A549 (cell line): ENCODE measurements at regions not wholly inside any gene's neighbourhood (a gene's known extent, or its start where the extent isn't known, plus 50 kb on each side); places are given as distances from the start of the nearest gene placed in this dataset.

ENCODE experiments used
- CHD2 ChIP-seq: fragments of 150-350 bp; IDR thresholded peaks from 2 replicates; pipeline ENCODE4 v1.6.1; 2014; ENCODE audit warnings: low read length; ENCODE audit not compliant: partially characterized antibody
- JUN ChIP-seq, 2 experiments: fragments of >200 bp; sonication (Bioruptor Twin); formaldehyde crosslinking; IDR thresholded peaks; 2 replicates in 1 of 2; 3 replicates in 1 of 2; pipeline ENCODE4 v1.6.1; 2016 to 2017
- MYC ChIP-seq: IDR thresholded peaks from 2 replicates; pipeline ENCODE4 v1.6.1; 2012; ENCODE audit warnings: mild to moderate bottlenecking, inconsistent platforms, low read length, improper control_type of control experiment, borderline replicate concordance
- RARB ChIP-seq: fragments of 250-450 bp; sonication (Bioruptor Pico); IDR thresholded peaks from 2 replicates; pipeline ENCODE4 v1.8.0; 2021; ENCODE audit warnings: mild to moderate bottlenecking, moderate library complexity
- SMC3 ChIP-seq: fragments of >200 bp; sonication (Bioruptor Twin); formaldehyde crosslinking; IDR thresholded peaks from 3 replicates; pipeline ENCODE4 v1.6.1; 2018; ENCODE audit warnings: inconsistent platforms
- ZC3H11A ChIP-seq: fragments of 450-650 bp; IDR thresholded peaks from 2 replicates; pipeline ENCODE4 v1.6.1; 2014; ENCODE audit warnings: antibody characterized with exemption, mild to moderate bottlenecking
- ZNF302 ChIP-seq: fragments of 250-450 bp; sonication (Bioruptor Pico); IDR thresholded peaks from 2 replicates; pipeline ENCODE4 v1.9.0; 2021; ENCODE audit warnings: inconsistent platforms, mild to moderate bottlenecking, moderate library complexity
- TF ChIP-seq, protein P1 (sequence below): IDR thresholded peaks from 2 replicates; pipeline ENCODE4 v1.6.1; 2012
- TF ChIP-seq, protein P2 (sequence below): fragments of >200 bp; sonication (Bioruptor Twin); formaldehyde crosslinking; IDR thresholded peaks from 3 replicates; pipeline ENCODE4 v1.5.1; 2016

DNA sequence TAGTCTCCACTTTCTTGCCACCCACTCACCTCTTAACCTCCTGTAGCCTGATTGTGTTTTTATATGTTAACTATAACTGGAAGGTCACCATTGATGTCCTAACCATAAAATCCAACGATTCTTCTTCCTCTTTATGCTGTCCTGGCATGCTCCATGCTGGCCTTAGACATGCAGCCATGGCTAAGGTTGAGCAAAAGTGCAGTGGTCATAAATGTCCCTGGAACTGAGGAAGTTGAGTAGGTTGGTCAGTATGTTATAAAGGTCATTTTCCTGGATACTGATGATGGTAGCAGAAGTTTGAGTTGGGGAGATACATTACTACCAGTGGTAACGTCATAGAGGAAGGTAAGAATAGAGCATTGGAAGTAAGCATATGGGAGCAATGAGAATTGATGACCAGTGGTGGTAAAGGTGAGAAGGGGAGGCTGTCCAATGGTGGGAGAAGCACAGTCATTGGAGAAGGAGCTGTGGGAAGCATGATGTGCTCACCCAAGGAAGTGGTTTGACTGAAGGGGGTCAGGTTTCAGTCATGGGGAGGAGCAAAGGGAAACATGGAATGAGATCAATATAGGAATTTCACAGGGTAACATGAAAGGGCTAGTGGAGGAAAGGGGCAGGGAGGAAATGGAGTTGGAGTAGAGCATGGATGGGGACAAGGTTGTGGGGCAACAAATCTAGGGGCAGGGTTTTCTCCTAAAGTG is 240.8 kb downstream of the DACT1 start:
- TF ChIP-seq ZNF302 (no peak), MYC (no peak), JUN (IDR thresholded peaks at IDR 0.05) (no peak), CHD2 (no peak), RARB (CRISPR knock-in tag) (no peak), ZC3H11A (no peak), SMC3 (no peak)
- TF ChIP-seq, protein P1, sequence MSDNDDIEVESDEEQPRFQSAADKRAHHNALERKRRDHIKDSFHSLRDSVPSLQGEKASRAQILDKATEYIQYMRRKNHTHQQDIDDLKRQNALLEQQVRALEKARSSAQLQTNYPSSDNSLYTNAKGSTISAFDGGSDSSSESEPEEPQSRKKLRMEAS, result no peak
- TF ChIP-seq, protein P2, sequence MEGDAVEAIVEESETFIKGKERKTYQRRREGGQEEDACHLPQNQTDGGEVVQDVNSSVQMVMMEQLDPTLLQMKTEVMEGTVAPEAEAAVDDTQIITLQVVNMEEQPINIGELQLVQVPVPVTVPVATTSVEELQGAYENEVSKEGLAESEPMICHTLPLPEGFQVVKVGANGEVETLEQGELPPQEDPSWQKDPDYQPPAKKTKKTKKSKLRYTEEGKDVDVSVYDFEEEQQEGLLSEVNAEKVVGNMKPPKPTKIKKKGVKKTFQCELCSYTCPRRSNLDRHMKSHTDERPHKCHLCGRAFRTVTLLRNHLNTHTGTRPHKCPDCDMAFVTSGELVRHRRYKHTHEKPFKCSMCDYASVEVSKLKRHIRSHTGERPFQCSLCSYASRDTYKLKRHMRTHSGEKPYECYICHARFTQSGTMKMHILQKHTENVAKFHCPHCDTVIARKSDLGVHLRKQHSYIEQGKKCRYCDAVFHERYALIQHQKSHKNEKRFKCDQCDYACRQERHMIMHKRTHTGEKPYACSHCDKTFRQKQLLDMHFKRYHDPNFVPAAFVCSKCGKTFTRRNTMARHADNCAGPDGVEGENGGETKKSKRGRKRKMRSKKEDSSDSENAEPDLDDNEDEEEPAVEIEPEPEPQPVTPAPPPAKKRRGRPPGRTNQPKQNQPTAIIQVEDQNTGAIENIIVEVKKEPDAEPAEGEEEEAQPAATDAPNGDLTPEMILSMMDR, result no peak
